Small intestine (tissue), 7 donors: ENCODE measurements at regions not wholly inside any gene's neighbourhood (a gene's known extent, or its start where the extent isn't known, plus 50 kb on each side); places are given as distances from the start of the nearest gene placed in this dataset.

ENCODE experiments used
- DNase-seq, 2 donors: peaks; one replicate each; pipeline versions ENCODE4 v3.0.0 to v3.0.0-alpha.2; 2013
- FAIRE-seq: peaks from 2 replicates; lab custom pipeline; 2012; peaks lifted over from hg19 to GRCh38; lab: Jason Lieb, UNC
- H3K27ac ChIP-seq, 3 donors: one replicate each; pipeline ENCODE4 v1.5.1; 2013; ENCODE audit warnings: low read length in 2 of 3, mild to moderate bottlenecking in 2 of 3, control low read depth in 1 of 3, inconsistent platforms in 1 of 3, low read depth in 1 of 3, moderate library complexity in 1 of 3
- H3K27me3 ChIP-seq, 3 donors: one replicate each; pipeline ENCODE4 v1.6.1; 2013; ENCODE audit warnings: low read length in 3 of 3, inconsistent platforms in 1 of 3; ENCODE audit not compliant: control insufficient read depth in 3 of 3, insufficient read depth in 3 of 3
- H3K36me3 ChIP-seq, 3 donors: one replicate each; pipeline ENCODE4 v1.6.1; 2013; ENCODE audit warnings: low read length in 3 of 3, inconsistent platforms in 1 of 3, low read depth in 1 of 3, mild to moderate bottlenecking in 1 of 3, moderate library complexity in 1 of 3; ENCODE audit not compliant: control insufficient read depth in 3 of 3, insufficient read depth in 2 of 3
- H3K4me1 ChIP-seq, 3 donors: one replicate each; pipeline ENCODE4 v1.6.1; 2013; ENCODE audit warnings: low read length in 2 of 3, inconsistent platforms in 1 of 3, low read depth in 1 of 3, mild to moderate bottlenecking in 1 of 3, moderate library complexity in 1 of 3; ENCODE audit not compliant: control insufficient read depth in 3 of 3, insufficient read depth in 2 of 3
- H3K4me3 ChIP-seq, 3 donors: one replicate each; pipeline ENCODE4 v1.5.1; 2013; ENCODE audit warnings: low read length in 3 of 3, control low read depth in 1 of 3, inconsistent platforms in 1 of 3, low read depth in 1 of 3, mild to moderate bottlenecking in 1 of 3, moderate library complexity in 1 of 3
- H3K9me3 ChIP-seq, 2 donors: one replicate each; pipeline ENCODE4 v1.6.1; 2013; ENCODE audit warnings: low read depth in 1 of 2, low read length in 1 of 2; ENCODE audit not compliant: control insufficient read depth in 2 of 2, insufficient read depth in 1 of 2
- WGBS, 3 donors: extraction: QIAGEN DNeasy Blood & Tissue Kit; methylation state at CpG; one replicate each; pipeline ENCODE4 v1.1.7; 2013; 5-methylcytosine and 5-hydroxymethylcytosine counted together
- donor health status: healthy with polysubstance abuse.
- donor health status: control.
- donor health status: control.
- donor health status: Bipolar disorder and iron deficiency.
- donor health status: healthy.

DNA sequence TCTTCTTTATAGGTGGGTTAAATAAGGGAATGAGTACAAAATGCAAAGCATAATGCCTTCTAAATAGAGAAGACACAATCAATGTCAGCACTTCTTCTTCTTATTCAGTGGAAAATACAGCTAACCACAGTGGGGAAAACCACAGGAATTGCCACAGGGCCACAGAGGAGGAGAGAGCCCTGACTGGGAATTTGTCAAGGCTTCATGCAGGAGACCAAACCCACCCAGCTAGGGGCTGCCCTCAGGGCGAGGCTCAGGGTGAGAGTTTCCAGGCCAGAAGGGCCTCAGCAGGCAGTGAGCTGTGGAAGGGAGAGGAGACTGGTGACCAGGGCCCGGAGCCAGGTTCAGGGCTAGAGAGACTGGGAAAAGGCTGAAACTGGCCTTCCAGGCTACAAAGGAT lies 279.1 kb downstream of the MSX2 start:
- WGBS, 3 donors = 73 to 86% (median 74%) methylated on average over 2 of the region's 2 CpGs
- FAIRE-seq = no peak
- Histone ChIP-seq H3K27me3 (no peaks in the 10 kb centered on the region), H3K27ac (no peak overlapping the region), H3K4me1 (no peaks in the 10 kb centered on the region), H3K36me3 (no peaks in the 10 kb centered on the region), H3K4me3 (no peak overlapping the region), H3K9me3 (peaks cover 0 to 1% of the 10 kb centered on the region in 2 donors)
- DNase-seq = no peak

DNA sequence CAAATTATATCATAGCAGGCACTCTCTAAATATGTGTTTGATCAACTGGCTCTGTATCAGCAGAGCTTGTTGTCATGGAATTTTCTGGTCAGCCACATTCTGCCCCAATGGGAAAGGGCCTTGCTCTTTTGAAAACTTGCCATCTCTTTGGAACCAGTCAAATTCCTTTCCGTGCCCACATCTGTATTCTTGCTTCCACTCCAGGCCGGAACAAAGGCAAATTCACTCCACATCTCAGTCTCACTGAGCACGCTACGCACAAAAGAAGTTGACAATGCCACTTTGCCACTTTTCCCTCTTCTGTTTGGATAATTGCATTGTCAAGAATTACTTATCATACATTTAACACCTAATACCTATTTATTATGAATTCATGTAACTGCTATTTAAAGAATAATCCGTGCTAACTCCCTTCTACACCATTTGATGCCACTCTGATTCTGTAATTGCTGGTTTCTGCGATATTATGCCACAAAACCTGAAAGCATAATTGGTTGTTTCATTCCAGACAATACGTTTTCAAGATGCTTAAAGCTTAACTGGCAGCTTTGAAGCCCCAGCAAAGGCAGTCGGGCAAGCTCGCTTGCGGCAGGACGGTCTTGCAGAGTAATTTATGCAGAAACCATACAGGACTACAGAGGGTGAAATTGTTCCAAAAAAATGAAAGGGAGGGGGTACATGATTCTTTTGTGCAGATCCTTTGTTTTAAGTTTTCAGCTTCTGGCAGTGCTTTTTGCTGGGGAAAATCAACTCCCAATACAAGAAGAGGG lies 277.7 kb downstream of the MSX2 start:
- no peaks in the 10 kb centered on the region for H3K27me3 ChIP-seq
- 76 to 79% (median 76%) methylated on average over 11 of the region's 11 CpGs for WGBS, 3 donors
- FAIRE-seq = no peak

DNA sequence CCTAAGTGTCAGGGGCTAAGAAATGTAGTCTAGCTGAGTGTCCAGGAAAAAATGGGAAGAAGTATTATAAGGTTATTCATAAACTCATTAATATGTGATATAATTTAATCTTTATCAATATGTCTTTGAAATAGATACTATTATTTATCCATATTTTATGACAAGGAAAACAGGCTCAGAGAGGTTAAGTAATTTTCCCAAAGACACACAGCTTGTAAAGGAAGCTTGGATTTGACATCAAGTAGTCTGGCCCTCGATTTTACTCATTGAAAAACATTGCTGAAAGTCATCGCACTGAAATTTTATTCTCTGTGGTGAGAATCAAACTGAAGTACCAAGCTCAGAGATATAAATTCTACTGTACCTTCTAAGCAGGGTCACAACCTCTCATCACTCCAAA lies 276.9 kb downstream of the MSX2 start:
- H3K36me3 ChIP-seq = no peaks in the 10 kb centered on the region
- DNase-seq (no peak), FAIRE-seq (no peak)
- no peaks in the 10 kb centered on the region for H3K4me1 ChIP-seq
- WGBS, 3 donors = 43 to 86% (median 51%) methylated on average over 2 of the region's 2 CpGs
- H3K27ac ChIP-seq = no peak overlapping the region
- no peak overlapping the region for H3K4me3 ChIP-seq
- no peaks in the 10 kb centered on the region for H3K27me3 ChIP-seq
- peaks cover 0 to 4% of the 10 kb centered on the region in 2 donors for H3K9me3 ChIP-seq

More for the DNA sequence above, 277.7 kb downstream of the MSX2 start:
- no peak overlapping the region for H3K27ac ChIP-seq
- no peak for DNase-seq
- no peak overlapping the region for H3K4me3 ChIP-seq
- H3K9me3 ChIP-seq = peaks cover 0 to 4% of the 10 kb centered on the region in 2 donors
- H3K36me3 ChIP-seq = no peaks in the 10 kb centered on the region
- H3K4me1 ChIP-seq = no peaks in the 10 kb centered on the region

DNA sequence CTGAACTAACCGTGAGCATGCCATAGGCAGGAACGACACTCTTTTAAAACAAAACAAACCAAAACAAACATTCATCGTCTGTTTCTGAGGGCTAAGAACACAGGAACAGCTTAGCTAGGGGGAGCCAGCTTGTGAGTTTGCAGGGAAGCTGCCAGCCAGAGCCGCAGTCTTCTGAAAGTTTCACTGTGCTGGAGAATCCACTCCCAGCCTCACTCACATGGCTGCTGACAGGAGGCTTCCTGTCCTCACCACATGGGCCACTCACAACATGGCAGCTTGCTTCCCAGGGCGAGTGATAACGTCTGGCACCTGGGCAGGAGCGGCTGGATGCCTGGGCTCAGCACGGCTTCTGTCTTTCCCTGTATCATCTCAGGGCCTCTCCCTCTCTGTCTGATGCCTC lies 275.2 kb downstream of the MSX2 start:
- Histone ChIP-seq H3K9me3 (peaks cover 0 to 4% of the 10 kb centered on the region in 2 donors), H3K4me3 (no peak overlapping the region), H3K27ac (no peak overlapping the region), H3K36me3 (no peaks in the 10 kb centered on the region), H3K4me1 (no peaks in the 10 kb centered on the region), H3K27me3 (peaks cover 0 to 3% (median 0%) of the 10 kb centered on the region in 3 donors)
- no peak for DNase-seq
- 47 to 65% (median 55%) methylated on average over 8 of the region's 8 CpGs for WGBS, 3 donors
- FAIRE-seq = no peak

DNA sequence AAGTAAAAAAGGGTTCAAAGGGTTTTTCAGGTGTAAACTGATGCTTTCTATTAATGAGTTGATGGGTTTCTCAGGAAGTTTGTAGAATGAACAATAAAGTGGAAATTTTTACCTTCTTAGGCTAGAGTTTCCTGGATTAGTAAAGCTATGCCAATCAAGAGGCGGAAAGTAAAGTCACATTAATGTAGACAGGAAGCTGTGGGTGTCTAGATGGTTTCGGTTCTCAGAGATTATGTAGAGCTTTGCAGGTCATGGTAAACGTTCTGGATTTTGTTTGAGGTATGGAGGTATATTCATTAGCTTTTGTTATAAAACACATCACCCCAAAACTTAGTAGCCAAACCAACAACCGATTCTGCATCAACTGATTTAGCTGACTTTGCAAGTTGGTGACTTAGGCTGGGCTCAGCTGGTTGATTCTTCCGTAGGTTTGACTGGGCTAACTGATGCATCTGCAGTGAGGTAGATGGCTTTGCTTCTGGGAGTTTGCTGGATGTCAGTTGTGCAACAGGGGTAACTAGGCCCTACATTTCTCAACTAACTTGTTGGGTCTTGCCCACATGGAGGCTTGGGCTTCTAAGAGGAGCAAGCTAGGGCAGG lies 273.8 kb downstream of the MSX2 start:
- DNase-seq (no peak), FAIRE-seq (no peak)
- no peak overlapping the region for H3K27ac ChIP-seq
- H3K4me3 ChIP-seq = no peak overlapping the region
- WGBS, 3 donors = 75 to 87% (median 77%) methylated on average over 5 of the region's 5 CpGs
- H3K9me3 ChIP-seq = peaks cover 0 to 4% of the 10 kb centered on the region in 2 donors
- peaks cover 0 to 3% (median 0%) of the 10 kb centered on the region in 3 donors for H3K27me3 ChIP-seq
- H3K4me1 ChIP-seq = no peaks in the 10 kb centered on the region
- H3K36me3 ChIP-seq = no peaks in the 10 kb centered on the region

DNA sequence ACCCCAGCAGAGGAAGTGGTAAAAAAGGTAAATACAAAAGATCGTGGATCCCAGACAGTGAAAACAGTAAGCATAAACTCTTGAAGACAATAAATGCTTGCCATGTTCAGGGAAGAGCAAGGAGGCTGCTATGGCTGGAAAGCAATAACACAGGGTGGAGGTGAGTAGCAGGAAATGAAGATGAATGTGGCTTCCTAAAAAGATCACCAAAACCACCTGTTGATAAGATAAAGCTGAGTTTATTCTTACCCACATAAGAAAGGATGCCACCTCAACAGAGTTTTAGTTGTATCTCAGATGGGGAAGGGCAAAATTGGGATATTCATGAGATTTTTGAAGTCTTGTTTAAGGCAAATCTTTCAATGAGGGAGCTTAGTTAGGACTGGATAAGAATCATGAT lies 273.3 kb downstream of the MSX2 start:
- Histone ChIP-seq H3K36me3 (no peaks in the 10 kb centered on the region), H3K4me1 (no peaks in the 10 kb centered on the region), H3K9me3 (peaks cover 0 to 4% of the 10 kb centered on the region in 2 donors), H3K4me3 (no peak overlapping the region), H3K27me3 (peaks cover 0 to 3% (median 0%) of the 10 kb centered on the region in 3 donors), H3K27ac (no peak overlapping the region)
- FAIRE-seq = no peak
- no peak for DNase-seq
- 11 to 42% (median 34%) methylated on average over 1 of the region's 1 CpG for WGBS, 3 donors

DNA sequence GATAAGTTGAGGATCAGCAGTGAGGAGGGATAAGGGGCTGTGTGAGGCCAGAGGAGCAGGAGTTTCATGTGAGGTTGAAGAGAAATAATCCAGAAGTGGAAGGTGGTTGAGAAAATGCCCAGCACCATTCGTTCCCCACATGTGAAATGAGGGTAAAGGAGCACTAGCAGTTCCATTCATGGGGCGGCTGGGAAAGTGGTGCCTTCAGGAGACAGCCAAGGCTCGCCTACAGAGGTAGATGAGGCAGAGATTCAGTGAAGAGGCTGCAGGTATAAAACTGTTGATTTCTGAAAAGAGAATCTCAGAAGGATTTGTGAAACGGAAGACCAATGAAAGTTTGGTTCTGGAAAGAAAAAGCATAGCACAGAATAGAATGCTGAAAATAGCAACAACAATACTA lies 272.6 kb downstream of the MSX2 start:
- H3K27me3 ChIP-seq = peaks cover 0 to 3% (median 0%) of the 10 kb centered on the region in 3 donors
- no peak overlapping the region for H3K27ac ChIP-seq
- H3K4me1 ChIP-seq = no peaks in the 10 kb centered on the region
- H3K36me3 ChIP-seq = no peaks in the 10 kb centered on the region
- whole genome bisulfite sequencing, 3 donors = 74 to 87% (median 80%) methylated on average over 4 of the region's 4 CpGs
- no peak for DNase-seq
- H3K9me3 ChIP-seq = peaks cover 0 to 4% of the 10 kb centered on the region in 2 donors
- H3K4me3 ChIP-seq = no peak overlapping the region
- FAIRE-seq = no peak

DNA sequence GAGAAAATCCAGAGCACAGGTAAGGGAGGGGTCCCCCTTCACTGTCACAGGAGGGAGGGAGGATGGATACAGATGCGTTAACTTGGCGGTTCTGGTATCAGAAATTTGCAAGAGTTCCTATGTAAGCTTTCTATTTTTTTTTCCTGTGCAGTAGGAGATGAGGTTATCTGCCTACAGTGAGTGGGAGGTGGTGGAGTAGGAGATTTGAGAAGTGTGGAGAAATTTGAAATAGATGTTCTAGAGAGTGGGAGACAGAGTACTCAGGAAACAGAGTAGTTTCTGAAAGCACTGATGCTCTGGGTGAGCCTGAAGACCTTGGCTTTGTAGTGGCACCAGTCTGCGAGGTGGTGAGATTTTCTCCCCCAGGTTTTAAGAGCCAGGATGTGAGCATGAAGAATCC lies 271.4 kb downstream of the MSX2 start:
- Histone ChIP-seq H3K9me3 (peaks cover 0 to 4% of the 10 kb centered on the region in 2 donors), H3K27me3 (peaks cover 0 to 3% (median 0%) of the 10 kb centered on the region in 3 donors), H3K36me3 (no peaks in the 10 kb centered on the region), H3K27ac (no peak overlapping the region), H3K4me3 (no peak overlapping the region), H3K4me1 (no peaks in the 10 kb centered on the region)
- FAIRE-seq (no peak), DNase-seq (no peak)
- WGBS, 3 donors = 73 to 81% (median 77%) methylated on average over 3 of the region's 3 CpGs
